GM19035 (cell line): ENCODE measurements at regions not wholly inside any gene's neighbourhood (a gene's known extent, or its start where the extent isn't known, plus 50 kb on each side); places are given as distances from the start of the nearest gene placed in this dataset.

Experiments
- ATAC-seq: cut with Tn5 transposase; IDR thresholded peaks from one replicate; pipeline ENCODE4 v1.9.1; 2021; ENCODE audit not compliant: unreplicated experiment

- ATAC-seq = no peak
Observed at GRCh38 chr4:130249002-130249401, 1153.0 kb downstream of the C4orf33 start.

- ATAC-seq = no peak
Observed at GRCh38 chr4:130257271-130257670, 1161.3 kb downstream of the C4orf33 start.

- no peak for ATAC-seq
Observed at GRCh38 chr4:130266814-130267213, 1170.9 kb downstream of the C4orf33 start.

GRCh38 chr4:130288576-130288975, 1192.6 kb downstream of the C4orf33 start:
- ATAC-seq = no peak

GRCh38 chr4:130293692-130294091, 1197.7 kb downstream of the C4orf33 start:
- ATAC-seq = no peak

- no peak for ATAC-seq
Observed at GRCh38 chr4:130296448-130296847, 1200.5 kb downstream of the C4orf33 start.

- ATAC-seq = no peak
Observed at GRCh38 chr4:130306566-130306965, 1210.6 kb downstream of the C4orf33 start.

GRCh38 chr4:130309221-130309620, 1213.3 kb downstream of the C4orf33 start:
- ATAC-seq = no peak

GRCh38 chr4:130322439-130322838, 1226.5 kb downstream of the C4orf33 start:
- ATAC-seq = no peak

GRCh38 chr4:130329036-130329435, 1233.1 kb downstream of the C4orf33 start:
- ATAC-seq = no peak

GRCh38 chr4:130333241-130333759, 1237.3 kb downstream of the C4orf33 start:
- ATAC-seq = no peak

GRCh38 chr4:130335417-130336194, 1239.7 kb downstream of the C4orf33 start:
- no peak for ATAC-seq

GRCh38 chr4:130336585-130337217, 1240.7 kb downstream of the C4orf33 start:
- peak; percentile 84 for ATAC-seq

- no peak for ATAC-seq
Observed at GRCh38 chr4:130338851-130339250, 1242.9 kb downstream of the C4orf33 start.

GRCh38 chr4:130349745-130350144, 1253.8 kb downstream of the C4orf33 start:
- no peak for ATAC-seq

GRCh38 chr4:130356873-130357272, 1260.9 kb downstream of the C4orf33 start:
- ATAC-seq = no peak

GRCh38 chr4:130359542-130359941, 1263.6 kb downstream of the C4orf33 start:
- no peak for ATAC-seq

- ATAC-seq = no peak
Observed at GRCh38 chr4:130361616-130362015, 1265.7 kb downstream of the C4orf33 start.

GRCh38 chr4:130368668-130369067, 1272.7 kb downstream of the C4orf33 start:
- ATAC-seq = no peak

GRCh38 chr4:130393231-130393630, 1297.3 kb downstream of the C4orf33 start:
- no peak for ATAC-seq

- no peak for ATAC-seq
Observed at GRCh38 chr4:130393642-130394041, 1297.7 kb downstream of the C4orf33 start.

- no peak for ATAC-seq
Observed at GRCh38 chr4:130395871-130396270, 1299.9 kb downstream of the C4orf33 start.
